Inflammatory macrophage (primary cell): ENCODE measurements at regions not wholly inside any gene's neighbourhood (a gene's known extent, or its start where the extent isn't known, plus 50 kb on each side); places are given as distances from the start of the nearest gene placed in this dataset.
"Not testable (repeated sequence)": the region's sequence is repeated elsewhere in the genome, so short reads cannot be mapped to it uniquely, and the experiment has no call there.

Source experiments
- DNase-seq, 2 donors: peaks; one replicate each; pipeline ENCODE4 v3.0.0-alpha.2; 2020 to 2022

DNA sequence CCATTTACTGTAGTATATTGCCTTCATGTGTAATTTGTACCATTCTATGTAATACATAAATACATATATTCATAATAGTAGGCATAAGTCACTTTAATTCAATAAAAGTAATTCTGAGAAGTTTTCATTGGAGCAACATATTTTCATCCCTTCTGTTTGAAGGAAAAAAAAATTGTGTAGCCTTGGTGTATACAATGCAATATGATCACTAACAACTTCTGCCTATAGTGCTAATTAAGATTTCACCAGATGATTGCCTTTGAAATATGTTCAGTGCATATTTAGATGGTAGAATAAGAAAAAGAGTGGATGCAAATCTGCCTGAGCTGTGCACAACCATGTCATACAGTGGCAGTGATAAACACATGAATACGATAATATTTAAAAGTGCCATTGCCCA lies 996.8 kb downstream of the EFNA5 start:
- DNase-seq, result no peak

- no peak for DNase-seq
Observed at GRCh38 chr5:106661866-106662265, 1008.9 kb downstream of the EFNA5 start.

- no peak for DNase-seq
Observed at GRCh38 chr5:106660681-106661080, 1010.1 kb downstream of the EFNA5 start.

DNA sequence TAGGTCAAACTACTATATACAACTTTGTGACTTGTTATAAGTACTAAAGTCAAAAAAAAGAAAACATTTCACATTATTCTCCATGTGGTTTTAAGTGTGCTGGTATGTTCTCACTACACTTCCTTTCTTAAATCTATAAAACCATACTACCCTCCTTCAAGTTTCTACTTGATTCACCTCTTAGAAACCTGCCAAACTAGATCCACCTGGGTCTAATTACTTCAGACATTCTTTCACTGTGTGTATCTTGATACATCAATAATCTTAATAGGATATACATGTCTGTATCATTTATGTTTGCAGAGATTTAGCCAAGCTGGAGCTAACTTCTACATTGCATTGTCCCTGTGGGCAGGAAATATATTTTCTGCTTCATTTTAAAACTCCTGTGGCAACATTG lies 1012.6 kb downstream of the EFNA5 start:
- DNase-seq, result no peak

DNA sequence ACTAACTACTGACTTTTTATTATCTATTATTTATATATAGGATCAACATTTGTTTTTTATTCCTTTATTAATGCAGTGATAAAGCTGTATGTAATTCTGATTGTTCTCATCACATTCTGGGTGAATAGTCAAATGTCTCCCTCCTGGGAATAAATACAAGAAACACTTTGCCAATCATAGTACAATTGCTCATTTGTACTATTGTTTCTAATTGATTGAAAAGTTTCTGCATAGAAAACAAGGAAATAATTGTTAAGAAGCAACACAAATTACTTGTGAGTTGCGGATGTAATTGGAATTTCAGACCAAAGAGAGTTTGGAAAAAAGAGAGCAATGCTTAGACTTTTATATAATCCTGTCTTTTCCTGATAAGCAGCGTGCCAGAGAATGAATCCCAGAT lies 1013.9 kb downstream of the EFNA5 start:
- DNase-seq, result no peak

GRCh38 chr5:106649031-106649430 lies 1021.7 kb downstream of the EFNA5 start:
- no peak for DNase-seq

- DNase-seq, result no peak
Observed at GRCh38 chr5:106648401-106648800, 1022.3 kb downstream of the EFNA5 start.

DNA sequence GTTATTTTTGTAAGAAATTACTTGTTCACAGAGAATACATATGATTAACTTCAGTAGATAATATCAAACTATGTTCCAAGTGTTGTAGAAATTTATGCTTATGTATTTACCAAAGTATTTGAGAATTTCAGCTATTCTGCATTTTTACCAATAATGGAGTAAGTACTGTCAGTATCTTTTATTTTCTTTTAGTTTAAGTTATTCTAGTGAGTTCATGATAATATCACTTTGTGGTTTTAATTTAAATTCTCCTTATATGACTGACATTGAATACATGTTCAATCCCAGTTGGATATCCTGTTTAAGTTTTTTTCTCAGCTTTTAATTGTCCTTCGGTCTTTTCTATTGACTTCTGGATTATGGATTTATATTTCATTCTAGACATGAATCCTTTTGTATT lies 1024.6 kb downstream of the EFNA5 start:
- DNase-seq, result no peak

- no peak for DNase-seq
Observed at GRCh38 chr5:106640511-106640910, 1030.2 kb downstream of the EFNA5 start.

- DNase-seq, result no peak
Observed at GRCh38 chr5:106639488-106639887, 1031.2 kb downstream of the EFNA5 start.

DNA sequence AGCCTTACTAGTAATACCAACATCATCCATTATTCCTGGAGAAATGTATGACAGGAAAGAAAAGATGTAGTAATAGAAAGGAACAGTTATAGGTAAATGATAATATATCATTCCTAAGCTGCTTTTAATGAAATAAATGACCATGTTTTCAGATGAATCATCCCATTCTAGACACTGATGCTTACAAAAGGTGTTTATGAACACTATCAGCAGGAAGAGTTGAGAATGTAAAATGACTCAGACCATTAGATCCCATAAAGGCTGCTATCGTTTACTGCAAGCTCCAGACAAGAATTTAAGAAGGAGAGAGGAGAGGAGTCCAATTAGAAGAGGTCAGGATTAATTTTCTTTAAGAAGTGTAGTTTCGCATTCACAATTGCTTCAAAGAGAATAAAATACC lies 1033.5 kb downstream of the EFNA5 start:
- no peak for DNase-seq

DNA sequence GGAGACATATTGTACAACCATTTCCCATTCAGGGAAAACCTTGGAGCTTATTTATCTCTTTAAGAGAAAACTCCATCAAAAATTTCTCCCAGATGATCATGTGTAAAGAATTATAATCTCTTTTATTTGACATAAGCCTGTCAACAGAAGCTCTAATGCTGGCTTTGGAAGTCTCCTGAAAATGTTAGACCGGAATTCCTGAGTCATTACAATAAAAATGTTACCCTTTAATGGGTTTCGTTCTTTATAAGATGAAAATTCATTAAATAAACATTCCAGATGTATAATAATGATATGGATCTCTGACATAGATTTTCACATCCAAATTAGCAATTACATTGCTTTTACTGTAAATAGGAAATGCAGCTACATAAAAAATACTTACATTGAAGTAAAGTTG lies 1036.4 kb downstream of the EFNA5 start:
- no peak for DNase-seq

DNA sequence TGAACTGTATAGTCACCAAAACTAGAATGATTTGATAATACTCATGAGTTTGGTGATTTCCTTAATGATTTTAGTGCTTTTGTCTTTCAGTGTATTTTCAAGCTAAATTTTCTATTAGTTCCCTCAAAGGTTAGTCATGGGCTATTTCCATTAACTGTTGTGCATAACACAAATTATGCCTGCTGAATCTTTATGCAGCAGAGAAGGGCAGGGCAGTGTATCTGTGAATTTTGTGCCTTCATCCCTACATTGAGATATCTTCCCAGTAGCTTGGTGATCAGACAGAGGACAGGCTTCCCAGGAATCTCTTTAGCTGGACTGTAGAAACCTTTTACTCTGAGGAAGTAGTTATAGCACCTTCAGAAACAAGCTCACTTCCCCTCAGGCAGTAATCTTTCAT lies 1036.9 kb downstream of the EFNA5 start:
- no peak for DNase-seq

DNA sequence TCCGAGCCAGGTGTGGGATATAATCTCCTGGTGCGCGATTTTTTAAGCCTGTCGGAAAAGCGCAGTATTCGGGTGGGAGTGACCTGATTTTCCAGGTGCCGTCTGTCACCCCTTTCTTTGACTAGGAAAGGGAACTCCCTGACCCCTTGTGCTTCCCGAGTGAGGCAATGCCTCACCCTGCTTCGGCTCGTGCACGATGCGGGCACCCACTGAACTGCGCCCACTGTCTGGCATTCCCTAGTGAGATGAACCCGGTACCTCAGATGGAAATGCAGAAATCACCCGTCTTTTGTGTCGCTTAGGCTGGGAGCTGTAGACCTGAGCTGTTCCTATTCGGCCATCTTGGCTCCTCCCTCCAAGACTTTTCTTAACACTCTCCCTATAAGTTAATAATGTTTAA lies 1042.3 kb downstream of the EFNA5 start:
- DNase-seq, result not testable (repeated sequence)

DNA sequence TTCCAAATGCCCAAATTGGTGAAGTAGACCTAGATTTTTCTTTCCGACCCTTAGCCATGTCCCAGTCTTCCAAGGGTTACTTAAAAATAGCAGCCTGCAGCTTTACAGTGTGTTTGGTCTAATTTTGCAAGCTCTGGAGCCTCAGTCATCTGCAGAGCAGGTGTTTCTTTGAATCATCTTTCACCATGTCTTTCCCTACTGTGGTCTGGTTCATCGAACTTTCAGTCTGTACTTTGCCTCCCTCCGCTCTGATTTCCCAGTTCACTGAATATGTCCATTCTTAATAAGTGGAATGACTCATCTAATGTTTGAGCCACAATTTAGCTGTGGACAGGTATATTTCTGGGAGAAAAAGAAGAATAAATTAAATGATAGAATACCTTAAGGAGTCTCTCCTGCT lies 1060.7 kb downstream of the EFNA5 start:
- no peak for DNase-seq

DNA sequence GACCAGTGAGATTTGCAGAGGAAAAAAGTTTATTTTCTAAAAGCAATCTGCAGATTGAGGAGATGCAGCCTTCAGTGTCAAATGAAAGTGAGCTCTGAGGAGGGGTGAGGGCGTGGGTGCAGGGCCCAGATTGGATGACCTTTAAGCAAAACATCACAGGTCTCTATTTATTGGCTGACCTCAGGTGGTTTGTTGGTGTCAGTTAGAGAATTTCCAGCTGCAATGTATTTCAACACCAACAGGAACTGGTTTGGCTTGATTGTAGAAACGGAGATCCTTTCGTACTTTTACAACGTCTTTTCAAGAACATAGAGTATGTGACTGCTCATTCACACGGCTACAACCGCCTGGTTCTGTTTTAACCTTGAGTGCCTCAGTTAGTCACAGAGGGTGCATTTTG lies 1069.1 kb downstream of the EFNA5 start:
- DNase-seq, result no peak

GRCh38 chr5:106600803-106601202 lies 1069.9 kb downstream of the EFNA5 start:
- DNase-seq, result no peak

GRCh38 chr5:106595864-106596263 lies 1074.9 kb downstream of the EFNA5 start:
- DNase-seq, result no peak

DNA sequence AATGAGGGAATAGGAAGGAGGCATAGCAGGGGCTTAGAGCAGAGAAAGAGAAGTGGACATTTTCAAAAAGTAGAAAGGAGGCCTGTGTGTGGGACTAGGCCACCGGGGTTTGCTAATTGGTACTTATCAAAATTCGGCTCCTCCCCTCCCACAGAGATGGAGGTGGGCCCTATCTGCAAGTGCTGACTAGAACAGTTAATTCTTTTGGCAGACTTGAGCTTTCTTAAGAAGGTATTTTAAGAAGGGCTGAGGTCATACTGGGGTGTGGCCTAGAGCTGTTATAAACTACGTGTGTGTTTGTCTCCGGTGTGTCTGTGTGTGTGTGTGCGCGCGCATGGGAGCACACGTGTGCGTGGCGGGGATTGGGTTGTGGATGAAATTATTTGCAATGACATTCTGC lies 1086.5 kb downstream of the EFNA5 start:
- no peak for DNase-seq

GRCh38 chr5:106578736-106579135 lies 1092.0 kb downstream of the EFNA5 start:
- DNase-seq, result no peak

- no peak for DNase-seq
Observed at GRCh38 chr5:106574820-106575219, 1095.9 kb downstream of the EFNA5 start.

GRCh38 chr5:106566031-106566430 lies 1104.7 kb downstream of the EFNA5 start:
- DNase-seq, result no peak

GRCh38 chr5:106545325-106545724 lies 1125.4 kb downstream of the EFNA5 start:
- DNase-seq, result no peak

DNA sequence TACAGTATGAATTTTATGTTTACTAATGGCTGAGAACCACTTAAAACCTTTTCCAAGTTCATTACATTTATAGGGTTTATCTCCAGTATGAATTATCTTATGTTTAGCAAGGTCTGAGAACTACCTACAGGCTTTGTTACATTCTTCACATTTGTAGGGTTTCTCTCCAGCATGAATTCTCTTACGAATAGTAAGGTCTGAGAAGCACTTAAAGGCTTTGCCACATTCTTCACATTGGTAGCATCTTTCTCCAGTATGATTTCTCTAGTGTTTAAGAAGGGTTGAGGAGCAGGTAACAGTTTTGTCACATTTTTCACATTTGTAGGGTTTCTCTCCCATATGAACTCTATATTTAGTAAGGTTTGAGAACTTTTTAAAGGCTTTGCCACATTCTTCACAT lies 1127.4 kb downstream of the EFNA5 start:
- no peak for DNase-seq

DNA sequence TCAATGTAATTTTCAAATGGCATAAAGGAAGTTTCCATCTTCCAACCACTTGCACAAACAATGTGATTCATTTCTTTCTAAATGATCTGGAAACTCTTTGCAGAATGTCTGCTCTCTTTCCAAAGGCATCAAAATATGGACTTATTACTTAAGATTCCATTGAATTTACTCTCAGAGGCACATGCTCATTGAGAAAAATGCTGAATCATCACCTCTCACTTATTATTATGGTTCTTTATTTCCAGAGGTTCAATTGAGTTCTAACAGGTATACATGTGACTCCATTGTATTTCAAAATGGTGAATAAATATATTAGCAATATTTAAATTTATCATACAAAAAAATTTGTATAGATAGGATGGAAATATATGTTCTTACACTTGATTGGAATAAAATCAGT lies 1140.6 kb downstream of the EFNA5 start:
- DNase-seq, result no peak

DNA sequence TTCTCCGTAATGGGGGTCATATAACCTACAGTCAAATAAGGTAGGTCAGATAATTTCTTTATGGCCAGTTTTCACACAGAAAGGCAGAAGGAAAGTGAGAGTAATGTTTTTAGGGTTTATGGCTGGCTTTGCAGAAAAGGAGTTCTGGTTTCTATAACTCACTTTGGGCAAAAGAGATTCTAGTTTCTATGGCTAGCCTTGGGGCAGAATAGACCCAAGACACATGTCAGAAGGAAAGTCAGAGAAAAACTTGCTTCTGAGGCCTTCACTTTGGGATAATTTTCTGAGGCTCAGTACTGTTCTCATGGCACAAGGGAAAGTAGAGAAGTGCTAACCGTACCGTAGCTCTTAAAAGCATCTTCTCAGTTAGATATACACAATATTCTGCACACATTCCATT lies 1145.3 kb downstream of the EFNA5 start:
- no peak for DNase-seq
